Esophagus squamous epithelium (tissue), 5 donors: ENCODE measurements at regions not wholly inside any gene's neighbourhood (a gene's known extent, or its start where the extent isn't known, plus 50 kb on each side); places are given as distances from the start of the nearest gene placed in this dataset.

Source experiments
- DNase-seq: peaks from one replicate; lab custom pipeline; 2025; lab: John Stamatoyannopoulos, UW
- H3K27ac ChIP-seq, 4 donors: fragments of 200-600 bp; sonication (generic); one replicate each; pipeline ENCODE4 v1.5.1; 2016 to 2019; ENCODE audit warnings: mild to moderate bottlenecking in 1 of 4
- H3K27me3 ChIP-seq, 4 donors: fragments of 200-600 bp; sonication (generic); 1 replicate in 3 of 4; 2 replicates in 1 of 4; pipeline versions ENCODE4 v1.5.1 to v1.6.0; 2017 to 2021; ENCODE audit warnings: antibody characterized with exemption in 1 of 4
- H3K36me3 ChIP-seq, 3 donors: fragments of 200-600 bp; sonication (generic); one replicate each; pipeline ENCODE4 v1.5.1; 2016 to 2019
- H3K4me1 ChIP-seq, 3 donors: fragments of 200-600 bp; sonication (generic); one replicate each; pipeline ENCODE4 v1.5.1; 2017 to 2019
- H3K4me3 ChIP-seq, 4 donors: fragments of 200-600 bp; sonication (generic); 1 replicate in 3 of 4; 2 replicates in 1 of 4; pipeline ENCODE4 v1.5.1; 2016 to 2019; ENCODE audit warnings: mild to moderate bottlenecking in 2 of 4, moderate library complexity in 1 of 4
- H3K9me3 ChIP-seq, 3 donors: fragments of 200-600 bp; sonication (generic); one replicate each; pipeline ENCODE4 v1.5.1; 2016 to 2019
- CTCF ChIP-seq, 6 experiments: fragments of 450-650 bp in 4 of 6; fragments of 200-600 bp in 2 of 6; sonication (generic) in 2 of 6; IDR thresholded peaks; one replicate each; pipeline ENCODE4 v1.5.1; 2016 to 2019; ENCODE audit warnings: antibody characterized with exemption in 6 of 6, mild to moderate bottlenecking in 4 of 6, moderate library complexity in 4 of 6
- POLR2A ChIP-seq, 4 donors: fragments of 450-650 bp; IDR thresholded peaks; one replicate each; pipeline ENCODE4 v1.6.1; 2017; ENCODE audit warnings: antibody characterized with exemption in 4 of 4, mild to moderate bottlenecking in 4 of 4, moderate library complexity in 3 of 4
- WGBS, 2 donors: methylation state at CpG; one replicate each; pipeline ENCODE4 v1.1.5; 2018; 5-methylcytosine and 5-hydroxymethylcytosine counted together
- intact Hi-C: fragments of 100-400 bp; cut with DNase I; formaldehyde crosslinking; loops from one replicate; pipeline ENCODE4 v1.15.0; 2022
- donor health status: DM: yes; HTN: yes; CAD: no.

GRCh38 chr18:41761333-41762018 lies 193.6 kb upstream of the PIK3C3 start:
- no peak for DNase-seq
- Histone ChIP-seq H3K4me1 (no peaks in the 10 kb centered on the region), H3K4me3 (no peak overlapping the region), H3K27ac (no peak overlapping the region), H3K9me3 (no peaks in the 10 kb centered on the region), H3K36me3 (no peaks in the 10 kb centered on the region), H3K27me3 (no peaks in the 10 kb centered on the region)
- WGBS, 2 donors, result 43 to 51% methylated on average over 2 of the region's 2 CpGs
- TF ChIP-seq CTCF (IDR thresholded peaks at IDR 0.05) (no peak), POLR2A (IDR thresholded peaks at IDR 0.05) (no peak)
- intact Hi-C loops, result no loop called here

- intact Hi-C loops, result no loop called here
- DNase-seq, result no peak
These were observed 196.5 kb upstream of the PIK3C3 start for GRCh38 chr18:41758534-41758933.

GRCh38 chr18:41756141-41756540 lies 198.9 kb upstream of the PIK3C3 start:
- no peak for TF ChIP-seq POLR2A (IDR thresholded peaks at IDR 0.05)
- no peak for TF ChIP-seq CTCF (IDR thresholded peaks at IDR 0.05)
- Histone ChIP-seq H3K36me3 (no peaks in the 10 kb centered on the region), H3K27me3 (no peaks in the 10 kb centered on the region), H3K27ac (no peak overlapping the region), H3K9me3 (no peaks in the 10 kb centered on the region), H3K4me1 (no peaks in the 10 kb centered on the region), H3K4me3 (no peak overlapping the region)
- WGBS, 2 donors, result 33 to 47% methylated on average over 5 of the region's 5 CpGs
- no peak for DNase-seq
- intact Hi-C loops, result no loop called here

More at GRCh38 chr18:41758534-41758933, 196.5 kb upstream of the PIK3C3 start:
- no peaks in the 10 kb centered on the region for H3K27me3 ChIP-seq
- no peaks in the 10 kb centered on the region for H3K36me3 ChIP-seq
- H3K27ac ChIP-seq, result no peak overlapping the region
- 70 to 82% methylated on average over 4 of the region's 4 CpGs for WGBS, 2 donors
- H3K4me3 ChIP-seq, result no peak overlapping the region
- no peaks in the 10 kb centered on the region for H3K9me3 ChIP-seq
- no peak for TF ChIP-seq CTCF (IDR thresholded peaks at IDR 0.05)
- TF ChIP-seq POLR2A (IDR thresholded peaks at IDR 0.05), result no peak
- H3K4me1 ChIP-seq, result no peaks in the 10 kb centered on the region

- intact Hi-C loops, result no loop called here
- Histone ChIP-seq H3K4me3 (no peak overlapping the region), H3K27me3 (no peaks in the 10 kb centered on the region), H3K27ac (no peak overlapping the region), H3K9me3 (no peaks in the 10 kb centered on the region), H3K36me3 (no peaks in the 10 kb centered on the region), H3K4me1 (no peaks in the 10 kb centered on the region)
- 100% methylated on average over 1 of the region's 1 CpG for WGBS, 2 donors
- no peak for DNase-seq
- TF ChIP-seq POLR2A (IDR thresholded peaks at IDR 0.05), result no peak
- TF ChIP-seq CTCF (IDR thresholded peaks at IDR 0.05), result no peak
These were observed 200.7 kb upstream of the PIK3C3 start for GRCh38 chr18:41754332-41754731.

GRCh38 chr18:41753826-41754225 lies 201.2 kb upstream of the PIK3C3 start:
- H3K27me3 ChIP-seq, result no peaks in the 10 kb centered on the region
- DNase-seq, result no peak
- no peaks in the 10 kb centered on the region for H3K36me3 ChIP-seq
- H3K9me3 ChIP-seq, result no peaks in the 10 kb centered on the region
- 33 to 48% methylated on average over 2 of the region's 2 CpGs for WGBS, 2 donors
- TF ChIP-seq POLR2A (IDR thresholded peaks at IDR 0.05) (no peak), CTCF (IDR thresholded peaks at IDR 0.05) (no peak)
- H3K27ac ChIP-seq, result no peak overlapping the region
- H3K4me1 ChIP-seq, result no peaks in the 10 kb centered on the region
- intact Hi-C loops, result no loop called here
- no peak overlapping the region for H3K4me3 ChIP-seq
